ENCODE measurements at regions not wholly inside any gene's neighbourhood (a gene's known extent, or its start where the extent isn't known, plus 50 kb on each side); places are given as distances from the start of the nearest gene placed in this dataset.

DNA sequence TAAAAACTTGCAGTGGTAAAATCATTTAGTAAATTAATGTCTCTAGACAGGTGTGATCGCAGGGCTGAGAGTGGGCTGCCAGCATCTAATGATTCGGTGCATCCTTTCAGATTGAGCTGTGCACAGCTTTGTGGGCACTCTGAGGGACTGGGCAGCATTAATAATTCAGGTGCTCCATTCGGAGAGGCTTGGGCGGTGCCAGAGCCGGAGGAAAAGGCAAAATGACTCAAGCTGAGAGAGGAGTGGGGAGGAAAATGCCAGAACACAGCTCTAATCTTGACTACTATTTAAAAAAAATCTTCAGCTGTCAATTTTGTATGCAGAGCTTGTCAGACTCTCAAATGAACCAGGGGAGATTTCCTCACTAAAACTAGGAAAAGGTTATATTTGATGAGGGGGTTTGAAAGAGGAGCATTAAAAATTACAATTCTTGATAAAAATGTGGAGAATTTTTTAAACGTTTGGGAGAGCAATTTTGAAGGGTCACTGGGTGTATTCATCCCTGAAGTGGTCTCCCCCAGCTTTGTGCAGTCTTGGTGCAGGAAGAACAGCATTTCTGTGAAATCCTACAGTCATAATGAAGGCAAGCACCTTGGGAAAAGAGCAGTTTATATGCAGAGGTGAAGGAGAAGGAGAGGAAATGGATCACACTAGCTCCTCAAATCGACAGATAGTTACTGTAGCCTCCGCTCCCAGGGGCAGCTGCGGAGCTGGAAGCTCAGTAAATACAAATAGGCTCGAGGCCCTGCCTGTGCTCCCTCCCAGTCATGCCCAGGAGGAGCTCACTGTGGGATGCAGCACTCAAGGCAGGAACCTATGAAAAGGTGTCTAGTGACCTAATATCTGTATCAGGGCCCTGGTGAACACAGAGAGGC is 535.4 kb upstream of the RAB6C start:
- no peaks in the 10 kb centered on the region for H3K79me2 ChIP-seq (ENCODE audit: insufficient read depth)
- H3K27ac ChIP-seq (ENCODE audit: low read depth in 2 of 2, low read length in 1 of 2): no peak overlapping the region
- TF ChIP-seq ELF1 (IDR thresholded peaks at IDR 0.05): no peak
- no peak for TF ChIP-seq NRF1 (IDR thresholded peaks at IDR 0.05; ENCODE audit: low read depth, low read length)
- TF ChIP-seq, protein P1, sequence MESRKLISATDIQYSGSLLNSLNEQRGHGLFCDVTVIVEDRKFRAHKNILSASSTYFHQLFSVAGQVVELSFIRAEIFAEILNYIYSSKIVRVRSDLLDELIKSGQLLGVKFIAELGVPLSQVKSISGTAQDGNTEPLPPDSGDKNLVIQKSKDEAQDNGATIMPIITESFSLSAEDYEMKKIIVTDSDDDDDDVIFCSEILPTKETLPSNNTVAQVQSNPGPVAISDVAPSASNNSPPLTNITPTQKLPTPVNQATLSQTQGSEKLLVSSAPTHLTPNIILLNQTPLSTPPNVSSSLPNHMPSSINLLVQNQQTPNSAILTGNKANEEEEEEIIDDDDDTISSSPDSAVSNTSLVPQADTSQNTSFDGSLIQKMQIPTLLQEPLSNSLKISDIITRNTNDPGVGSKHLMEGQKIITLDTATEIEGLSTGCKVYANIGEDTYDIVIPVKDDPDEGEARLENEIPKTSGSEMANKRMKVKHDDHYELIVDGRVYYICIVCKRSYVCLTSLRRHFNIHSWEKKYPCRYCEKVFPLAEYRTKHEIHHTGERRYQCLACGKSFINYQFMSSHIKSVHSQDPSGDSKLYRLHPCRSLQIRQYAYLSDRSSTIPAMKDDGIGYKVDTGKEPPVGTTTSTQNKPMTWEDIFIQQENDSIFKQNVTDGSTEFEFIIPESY (IDR thresholded peaks at IDR 0.05; ENCODE audit: borderline replicate concordance, low read depth): no peak
- TF ChIP-seq RXRA (IDR thresholded peaks at IDR 0.05; ENCODE audit: borderline replicate concordance, low read depth): no peak
- no peak for TF ChIP-seq NFIC (IDR thresholded peaks at IDR 0.05; ENCODE audit: borderline replicate concordance)
- TF ChIP-seq FOXM1 (IDR thresholded peaks at IDR 0.05; ENCODE audit: low read depth): no peak
- TF ChIP-seq TCF12 (IDR thresholded peaks at IDR 0.05): no peak
- no peak for TF ChIP-seq SMC3 (IDR thresholded peaks at IDR 0.05; ENCODE audit: low read depth, low read length)
- TF ChIP-seq JUND (IDR thresholded peaks at IDR 0.05): no peak
- H3K4me2 ChIP-seq: no peak overlapping the region
- DNase-seq: no peak
- H4K20me1 ChIP-seq (ENCODE audit: insufficient read depth): no peaks in the 10 kb centered on the region
- POLR2A ChIA-PET: no interaction called here
- H3K9me3 ChIP-seq: no peaks in the 10 kb centered on the region
- no peak overlapping the region for H2AFZ ChIP-seq (ENCODE audit: low read depth)
- H3F3A ChIP-seq (replicated peaks; ENCODE audit: insufficient read depth): no peaks in the 10 kb centered on the region
- CTCF ChIA-PET: no interaction called here
- H3K36me3 ChIP-seq (replicated peaks in 1 of 2; ENCODE audit: control insufficient read depth in 1 of 2, insufficient read depth in 2 of 2, low read length in 1 of 2): no peaks in the 10 kb centered on the region
- 22% methylated on average over 10 of the region's 10 CpGs for WGBS (ENCODE audit: low lambda C conversion rate)
- peaks cover 0 to 16% of the 10 kb centered on the region in 2 experiments; a peak in 1 of 4 replicates for H3K4me1 ChIP-seq (ENCODE audit: control insufficient read depth in 1 of 2, insufficient read depth in 2 of 2, low read depth in 1 of 2, low read length in 1 of 2)
- no peak overlapping the region for H3K4me3 ChIP-seq (ENCODE audit: low read depth in 2 of 2, low read length in 1 of 2)
- H3K9me2 ChIP-seq: no peaks in the 10 kb centered on the region
- no peak overlapping the region for H3K9ac ChIP-seq
- H3K27me3 ChIP-seq (ENCODE audit: insufficient read depth): no peaks in the 10 kb centered on the region

DNA sequence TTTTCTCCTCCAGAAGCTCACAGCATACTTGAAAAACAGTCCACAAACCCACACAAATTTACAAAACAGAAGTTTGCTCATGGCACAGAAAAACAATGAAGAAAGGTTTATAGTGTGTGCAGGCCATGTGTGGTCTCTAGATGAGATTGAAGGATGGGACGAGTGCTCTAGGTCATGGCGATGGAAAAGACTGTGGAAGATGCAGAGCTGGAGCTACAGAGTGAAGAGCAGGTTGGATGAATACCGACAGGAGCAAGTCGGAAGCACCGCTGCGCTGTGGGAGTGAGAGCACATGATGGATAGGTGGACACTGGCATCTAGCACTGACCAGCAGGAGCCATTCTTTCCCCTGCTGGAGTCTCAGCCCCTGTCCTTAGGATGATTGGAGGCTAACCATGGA is 534.7 kb upstream of the RAB6C start:
- Histone ChIP-seq H3K36me3 (replicated peaks in 1 of 2; ENCODE audit: control insufficient read depth in 1 of 2, insufficient read depth in 2 of 2, low read length in 1 of 2) (no peaks in the 10 kb centered on the region), H4K20me1 (ENCODE audit: insufficient read depth) (no peaks in the 10 kb centered on the region), H3K4me1 (ENCODE audit: control insufficient read depth in 1 of 2, insufficient read depth in 2 of 2, low read depth in 1 of 2, low read length in 1 of 2) (peaks cover 0 to 10% of the 10 kb centered on the region in 2 experiments; a peak in 1 of 4 replicates), H3K9me3 (no peaks in the 10 kb centered on the region), H3K4me3 (ENCODE audit: low read depth in 2 of 2, low read length in 1 of 2) (no peak overlapping the region), H2AFZ (ENCODE audit: low read depth) (no peak overlapping the region), H3K79me2 (ENCODE audit: insufficient read depth) (no peaks in the 10 kb centered on the region), H3K9ac (no peak overlapping the region), H3K9me2 (no peaks in the 10 kb centered on the region), H3K27ac (ENCODE audit: low read depth in 2 of 2, low read length in 1 of 2) (no peak overlapping the region), H3K4me2 (no peak overlapping the region), H3K27me3 (ENCODE audit: insufficient read depth) (no peaks in the 10 kb centered on the region), H3F3A (replicated peaks; ENCODE audit: insufficient read depth) (no peaks in the 10 kb centered on the region)
- DNase-seq: no peak
- ChIA-PET CTCF (no interaction called here), POLR2A (no interaction called here)
- WGBS (ENCODE audit: low lambda C conversion rate): 37% methylated on average over 6 of the region's 6 CpGs
- TF ChIP-seq FOXM1 (IDR thresholded peaks at IDR 0.05; ENCODE audit: low read depth): no peak
- no peak for TF ChIP-seq EP300 (IDR thresholded peaks at IDR 0.05; ENCODE audit: borderline replicate concordance in 1 of 2, low read depth in 1 of 2, low read length in 1 of 2)
- TF ChIP-seq TCF12 (IDR thresholded peaks at IDR 0.05): no peak
- no peak for TF ChIP-seq IRF3 (IDR thresholded peaks at IDR 0.05; ENCODE audit: low read depth, low read length)
- TF ChIP-seq JUND (IDR thresholded peaks at IDR 0.05): no peak
- TF ChIP-seq NRF1 (IDR thresholded peaks at IDR 0.05; ENCODE audit: low read depth, low read length): no peak
- TF ChIP-seq FOXJ3 (CRISPR knock-in tag; IDR thresholded peaks at IDR 0.05): no peak
- no peak for TF ChIP-seq YY1 (IDR thresholded peaks at IDR 0.05; ENCODE audit: low read depth)
- no peak for TF ChIP-seq TEAD4 (IDR thresholded peaks at IDR 0.05; ENCODE audit: borderline replicate concordance, insufficient read depth)
- TF ChIP-seq USF2 (IDR thresholded peaks at IDR 0.05; ENCODE audit: borderline replicate concordance, low read depth, low read length): no peak
- TF ChIP-seq EZH2phosphoT487 (IDR thresholded peaks at IDR 0.05; ENCODE audit: borderline replicate concordance, low read depth): no peak
- TF ChIP-seq MXI1 (IDR thresholded peaks at IDR 0.05; ENCODE audit: low read depth, low read length): no peak
- TF ChIP-seq RXRA (IDR thresholded peaks at IDR 0.05; ENCODE audit: borderline replicate concordance, low read depth): no peak
- no peak for TF ChIP-seq TAF1 (IDR thresholded peaks at IDR 0.05; ENCODE audit: borderline replicate concordance, low read depth, low read length)

Measured in SK-N-SH (cell line).